ENCODE measurements at regions not wholly inside any gene's neighbourhood (a gene's known extent, or its start where the extent isn't known, plus 50 kb on each side); places are given as distances from the start of the nearest gene placed in this dataset.

DNA sequence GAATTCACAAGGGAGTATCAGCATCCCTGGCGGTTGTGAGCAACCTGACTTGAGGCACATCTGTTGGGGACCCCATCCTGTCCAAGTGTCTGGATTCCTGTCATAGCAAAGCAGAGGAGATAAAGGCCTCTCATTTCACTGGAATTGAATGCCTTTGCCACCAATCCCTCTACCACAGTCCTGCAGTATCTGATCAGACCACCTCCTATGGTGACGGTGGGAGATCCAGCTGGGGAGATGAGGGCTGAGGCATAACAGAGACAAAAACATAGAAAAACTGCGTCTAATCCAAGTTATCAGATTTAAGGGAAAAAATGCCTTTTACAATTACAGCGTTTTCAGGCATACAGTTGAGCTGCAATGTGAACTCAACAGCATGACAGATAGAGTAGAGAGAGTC lies 160.7 kb upstream of the TRPC7 start:
- TF ChIP-seq, protein P1, sequence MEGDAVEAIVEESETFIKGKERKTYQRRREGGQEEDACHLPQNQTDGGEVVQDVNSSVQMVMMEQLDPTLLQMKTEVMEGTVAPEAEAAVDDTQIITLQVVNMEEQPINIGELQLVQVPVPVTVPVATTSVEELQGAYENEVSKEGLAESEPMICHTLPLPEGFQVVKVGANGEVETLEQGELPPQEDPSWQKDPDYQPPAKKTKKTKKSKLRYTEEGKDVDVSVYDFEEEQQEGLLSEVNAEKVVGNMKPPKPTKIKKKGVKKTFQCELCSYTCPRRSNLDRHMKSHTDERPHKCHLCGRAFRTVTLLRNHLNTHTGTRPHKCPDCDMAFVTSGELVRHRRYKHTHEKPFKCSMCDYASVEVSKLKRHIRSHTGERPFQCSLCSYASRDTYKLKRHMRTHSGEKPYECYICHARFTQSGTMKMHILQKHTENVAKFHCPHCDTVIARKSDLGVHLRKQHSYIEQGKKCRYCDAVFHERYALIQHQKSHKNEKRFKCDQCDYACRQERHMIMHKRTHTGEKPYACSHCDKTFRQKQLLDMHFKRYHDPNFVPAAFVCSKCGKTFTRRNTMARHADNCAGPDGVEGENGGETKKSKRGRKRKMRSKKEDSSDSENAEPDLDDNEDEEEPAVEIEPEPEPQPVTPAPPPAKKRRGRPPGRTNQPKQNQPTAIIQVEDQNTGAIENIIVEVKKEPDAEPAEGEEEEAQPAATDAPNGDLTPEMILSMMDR (IDR thresholded peaks at IDR 0.05): no peak
- TF ChIP-seq POLR2A (IDR thresholded peaks at IDR 0.05) (no peak), EP300 (IDR thresholded peaks at IDR 0.05) (no peak)

Measured in tibial nerve (tissue), 4 donors.